GM21825 (cell line): ENCODE measurements at regions not wholly inside any gene's neighbourhood (a gene's known extent, or its start where the extent isn't known, plus 50 kb on each side); places are given as distances from the start of the nearest gene placed in this dataset.

Source experiments
- ATAC-seq: cut with Tn5 transposase; IDR thresholded peaks from one replicate; pipeline ENCODE4 v1.9.1; 2021; ENCODE audit warnings: mild to moderate bottlenecking, moderate library complexity; ENCODE audit not compliant: unreplicated experiment

DNA sequence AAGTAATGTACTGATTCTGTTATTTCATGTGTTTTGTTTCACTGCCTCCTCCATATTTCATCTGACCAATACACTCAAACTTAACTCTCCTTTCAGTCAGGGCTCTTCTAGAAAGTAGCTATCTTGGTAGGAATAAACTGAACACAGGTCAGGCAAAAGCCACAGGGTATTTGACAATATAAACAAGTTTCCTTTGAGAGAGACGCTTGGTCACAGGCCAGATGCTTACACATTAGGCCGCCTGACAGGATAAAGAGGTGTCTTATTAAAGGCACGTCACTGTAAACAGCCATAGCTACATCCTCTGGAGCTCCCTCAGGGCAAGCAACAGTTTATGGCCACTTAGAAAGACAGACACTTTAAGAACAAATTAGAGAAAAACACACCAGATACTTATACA is 607.5 kb downstream of the SLC6A15 start:
- no peak for ATAC-seq

DNA sequence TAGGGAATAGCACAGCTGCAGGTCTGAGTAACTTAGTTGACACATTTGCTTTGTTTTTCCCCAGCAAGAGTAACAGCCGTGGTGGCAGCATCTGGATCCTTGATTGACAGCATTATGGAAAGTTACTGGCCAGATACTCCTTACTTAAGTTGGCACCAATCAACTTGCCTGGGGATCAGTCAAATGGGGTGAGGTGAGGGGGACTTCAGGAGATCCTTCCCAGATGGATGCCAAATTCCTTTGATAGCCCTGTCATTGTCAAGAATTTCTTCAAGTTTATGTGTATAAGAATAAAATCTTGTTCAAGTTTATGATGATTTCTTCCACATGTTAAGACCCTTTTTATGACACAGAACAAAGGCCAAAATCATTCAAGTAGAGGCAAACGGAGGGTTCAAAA is 618.4 kb downstream of the SLC6A15 start:
- ATAC-seq: no peak

GRCh38 chr12:84290168-84290567 is 622.4 kb downstream of the SLC6A15 start:
- ATAC-seq: no peak

GRCh38 chr12:84277986-84278385 is 634.6 kb downstream of the SLC6A15 start:
- ATAC-seq: no peak

GRCh38 chr12:84276215-84276614 is 636.4 kb downstream of the SLC6A15 start:
- ATAC-seq: no peak

GRCh38 chr12:84272324-84272723 is 640.3 kb downstream of the SLC6A15 start:
- ATAC-seq: no peak

DNA sequence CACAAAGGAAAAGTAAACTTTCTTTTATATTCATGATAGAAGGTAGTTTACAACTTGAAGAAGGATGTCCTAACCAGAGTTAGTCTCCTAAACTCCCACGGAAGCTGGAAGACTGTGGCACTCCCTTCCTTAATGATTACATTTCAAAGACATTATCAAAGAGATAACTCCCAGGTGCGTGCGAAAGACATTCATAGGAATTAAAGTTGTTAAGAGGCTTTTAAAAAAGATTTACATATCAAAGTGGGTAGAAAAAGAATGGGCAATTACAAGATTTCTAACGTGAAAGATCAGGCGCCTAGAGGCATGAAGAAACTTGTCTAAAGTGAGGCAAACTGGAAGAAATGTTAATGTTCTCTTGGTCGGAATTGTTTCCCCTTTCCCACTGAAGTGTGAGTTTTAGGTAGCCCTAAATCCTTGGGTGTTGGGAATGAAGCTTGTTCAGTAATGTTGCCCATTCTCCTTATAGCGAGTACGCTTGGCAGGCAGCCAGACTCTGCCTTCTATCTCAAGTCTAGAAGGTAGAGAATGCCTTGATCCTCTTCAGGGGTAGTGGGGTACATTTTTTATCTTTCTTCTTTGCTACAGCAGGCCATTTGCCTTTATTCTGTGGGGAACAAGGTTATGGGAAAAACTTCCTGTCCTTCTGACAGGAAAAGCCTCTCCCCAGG is 642.0 kb downstream of the SLC6A15 start:
- no peak for ATAC-seq

GRCh38 chr12:84247931-84248330 is 664.7 kb downstream of the SLC6A15 start:
- ATAC-seq: no peak

DNA sequence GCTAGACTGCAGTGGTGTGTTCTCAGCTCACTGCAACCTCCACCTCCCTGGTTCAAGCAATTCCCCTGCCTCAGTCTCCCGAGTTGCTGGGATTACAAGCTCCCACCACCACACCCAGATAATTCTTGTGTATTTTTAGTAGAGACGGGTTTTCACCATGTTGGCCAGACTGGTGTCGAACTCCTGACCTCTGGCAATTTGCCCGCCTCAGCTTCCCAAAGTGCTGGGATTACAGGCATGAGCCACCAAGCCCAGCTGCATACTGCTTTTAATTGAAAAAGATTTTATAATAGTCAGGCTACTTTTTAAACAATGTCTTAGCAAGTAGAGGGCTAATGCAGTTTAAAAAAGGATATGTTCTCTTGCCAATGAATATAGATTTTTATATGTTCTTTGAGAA is 668.9 kb downstream of the SLC6A15 start:
- ATAC-seq: no peak

DNA sequence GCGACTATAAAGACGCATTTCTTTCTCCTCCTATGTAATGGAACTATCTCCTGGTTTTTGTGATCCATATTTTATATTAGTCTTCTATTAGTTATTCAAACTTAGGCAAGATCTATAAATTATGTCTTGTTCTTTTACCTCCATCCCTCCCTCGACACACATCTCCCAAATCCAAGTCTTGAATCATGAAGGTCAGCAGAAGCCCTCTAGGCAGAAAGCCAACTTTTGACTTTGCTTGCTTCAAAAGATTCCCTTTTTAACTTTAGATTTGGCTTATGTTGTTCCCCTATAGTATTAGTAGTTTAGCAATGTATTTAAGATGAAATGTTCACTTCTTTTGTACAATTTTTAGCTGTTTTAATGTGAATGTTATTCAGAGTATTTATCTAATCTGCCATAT is 689.8 kb downstream of the SLC6A15 start:
- ATAC-seq: no peak

GRCh38 chr12:84218406-84218805 is 694.2 kb downstream of the SLC6A15 start:
- no peak for ATAC-seq

DNA sequence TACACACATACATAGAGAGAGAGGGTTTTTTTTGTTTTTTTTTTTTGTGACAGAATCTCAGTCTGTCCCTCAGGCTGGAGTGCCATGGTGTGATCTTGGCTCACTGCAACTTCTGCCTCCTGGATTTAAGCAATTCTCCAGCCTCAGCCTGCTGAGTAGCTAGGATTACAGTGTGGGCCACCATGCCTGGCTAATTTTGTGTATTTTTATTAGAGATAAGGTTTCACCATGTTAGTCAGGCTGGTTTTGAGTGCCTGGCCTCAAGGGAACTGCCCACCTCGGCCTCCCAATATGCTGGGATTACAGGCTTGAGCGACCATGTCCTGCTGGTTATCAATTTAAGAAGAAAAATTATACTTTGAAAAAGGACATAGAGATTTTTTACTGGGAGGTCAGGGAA is 710.6 kb downstream of the SLC6A15 start:
- ATAC-seq: no peak

GRCh38 chr12:84198294-84198946 is 714.2 kb downstream of the SLC6A15 start:
- no peak for ATAC-seq

GRCh38 chr12:84191779-84192178 is 720.8 kb downstream of the SLC6A15 start:
- ATAC-seq: no peak

- no peak for ATAC-seq
Observed at GRCh38 chr12:84186433-84186832, 726.2 kb downstream of the SLC6A15 start.

DNA sequence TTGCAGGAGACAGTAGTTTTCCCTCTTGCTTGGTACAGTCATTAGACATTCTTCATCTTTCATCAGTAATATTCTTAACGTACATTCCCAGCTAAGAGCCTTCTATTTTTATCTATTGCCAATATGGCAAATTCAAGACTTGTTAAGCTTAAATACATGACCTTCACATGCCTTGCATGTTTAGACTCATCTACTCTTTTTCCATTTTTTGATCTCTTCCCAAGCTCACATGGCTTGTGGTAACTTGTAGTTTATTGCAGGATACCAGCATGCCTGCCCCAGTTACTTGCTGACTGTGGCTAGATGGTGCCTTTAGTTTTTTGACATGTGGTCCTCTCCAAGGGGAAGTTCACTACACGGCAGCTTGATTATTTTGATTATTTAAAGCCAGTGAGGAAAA is 729.0 kb downstream of the SLC6A15 start:
- ATAC-seq: no peak

DNA sequence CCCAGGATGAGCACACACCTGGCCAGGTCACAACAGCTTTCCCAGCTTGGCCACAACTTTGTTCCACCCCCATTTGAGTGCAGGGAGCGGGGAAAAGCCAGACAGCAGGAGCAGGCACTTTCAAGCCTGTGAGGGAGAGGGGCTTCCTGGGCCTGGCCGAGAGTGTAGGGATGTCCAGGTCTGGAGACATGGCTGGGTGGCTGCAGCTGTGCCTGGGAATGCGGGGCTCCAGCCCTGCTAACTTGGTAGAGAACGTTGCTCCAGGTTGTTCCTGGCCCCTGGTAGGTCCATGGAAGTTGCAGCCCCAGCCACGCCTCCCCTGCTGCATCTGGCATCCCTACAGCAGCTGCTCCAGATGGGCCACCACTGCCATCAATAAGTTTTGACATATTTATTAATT is 738.5 kb downstream of the SLC6A15 start:
- ATAC-seq: no peak

GRCh38 chr12:84172823-84173424 is 739.7 kb downstream of the SLC6A15 start:
- ATAC-seq: no peak

DNA sequence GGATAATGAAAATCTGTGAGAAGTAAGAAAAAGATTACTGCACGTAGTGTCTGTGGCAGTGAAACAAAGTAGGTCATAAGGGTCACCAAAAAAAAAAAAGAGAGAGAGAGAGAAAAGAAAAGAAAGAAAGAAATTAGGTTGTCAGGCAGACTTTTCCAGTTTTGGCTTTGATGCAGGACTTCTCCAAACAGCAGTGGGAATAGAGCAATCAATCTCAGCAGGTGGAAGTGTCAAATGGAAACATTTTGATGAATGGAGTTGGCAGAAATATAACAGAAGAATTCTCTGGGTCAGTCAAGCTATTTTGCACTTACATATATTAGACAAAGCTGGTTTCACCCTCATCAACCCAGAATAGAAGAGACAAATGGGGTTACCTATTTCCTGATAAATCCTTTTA is 745.8 kb downstream of the SLC6A15 start:
- ATAC-seq: no peak

DNA sequence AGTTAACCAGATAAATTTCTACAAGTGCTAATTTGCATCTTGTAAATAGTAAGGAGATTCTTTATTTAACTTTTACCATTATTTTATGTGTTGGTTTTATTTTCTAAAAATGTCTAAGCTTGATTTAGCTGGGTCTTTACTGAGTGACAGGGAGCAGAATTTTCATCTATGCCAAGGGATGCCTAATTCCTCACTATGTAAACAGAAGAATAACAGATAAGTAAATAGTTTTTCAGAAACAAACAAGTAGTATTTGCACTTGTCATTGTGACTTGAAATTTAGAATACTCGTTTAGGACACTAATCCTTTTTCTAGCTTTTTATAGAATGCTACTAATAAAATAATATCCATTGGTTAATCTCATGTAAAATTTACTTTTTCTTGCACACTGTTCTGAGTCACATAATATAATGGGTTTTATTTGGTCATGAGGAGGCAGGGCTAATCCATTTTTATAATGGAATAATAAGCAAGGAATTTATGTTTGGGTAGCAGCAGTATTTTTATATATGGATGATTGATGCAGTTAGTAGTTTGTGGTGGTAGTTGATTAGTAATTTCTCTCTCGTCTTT is 746.5 kb downstream of the SLC6A15 start:
- no peak for ATAC-seq

DNA sequence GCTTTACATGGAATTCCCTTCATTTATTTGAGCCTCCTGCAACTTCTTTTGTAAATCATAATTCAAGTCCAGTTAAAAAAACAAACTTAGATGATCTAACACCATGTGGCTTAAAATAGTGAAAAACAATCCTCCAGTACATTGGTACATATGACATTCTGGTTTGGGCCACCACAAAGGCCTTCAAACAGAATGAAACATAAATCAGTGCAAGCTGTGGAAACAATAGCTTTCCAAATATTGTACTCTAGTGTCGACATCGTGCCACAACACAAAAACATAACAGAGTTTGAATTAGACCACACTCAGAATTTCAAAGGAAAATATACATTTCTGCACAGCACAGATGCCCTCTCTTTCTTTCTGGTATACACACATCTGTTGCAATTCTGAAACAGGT is 751.3 kb downstream of the SLC6A15 start:
- no peak for ATAC-seq

DNA sequence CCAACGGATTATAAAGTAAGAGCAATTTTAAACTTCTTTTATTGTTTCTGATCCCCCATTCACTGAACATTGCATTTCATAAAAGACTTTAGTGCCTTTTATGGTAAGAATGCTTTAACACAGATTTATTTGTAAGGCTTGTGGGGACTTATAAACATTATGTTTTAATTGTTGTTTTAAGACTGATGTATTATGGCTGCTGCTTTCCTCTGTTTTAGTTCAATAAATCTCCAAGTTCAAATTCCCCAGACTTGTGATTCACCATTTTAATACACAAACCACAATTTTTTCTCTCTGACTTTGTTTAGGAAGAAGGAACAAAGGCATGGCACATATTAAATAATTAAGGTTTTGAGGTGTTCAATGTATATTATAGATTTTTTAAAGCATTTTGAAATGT is 753.3 kb downstream of the SLC6A15 start:
- no peak for ATAC-seq
